Nucleus accumbens (tissue), 56 donors: ENCODE measurements at regions not wholly inside any gene's neighbourhood (a gene's known extent, or its start where the extent isn't known, plus 50 kb on each side); places are given as distances from the start of the nearest gene placed in this dataset.
"Not testable (repeated sequence)": the region's sequence is repeated elsewhere in the genome, so short reads cannot be mapped to it uniquely, and the experiment has no call there.

ENCODE experiments used
- DNase-seq, 56 donors: peaks; one replicate each; lab custom pipeline; 2025; lab: John Stamatoyannopoulos, UW

DNA sequence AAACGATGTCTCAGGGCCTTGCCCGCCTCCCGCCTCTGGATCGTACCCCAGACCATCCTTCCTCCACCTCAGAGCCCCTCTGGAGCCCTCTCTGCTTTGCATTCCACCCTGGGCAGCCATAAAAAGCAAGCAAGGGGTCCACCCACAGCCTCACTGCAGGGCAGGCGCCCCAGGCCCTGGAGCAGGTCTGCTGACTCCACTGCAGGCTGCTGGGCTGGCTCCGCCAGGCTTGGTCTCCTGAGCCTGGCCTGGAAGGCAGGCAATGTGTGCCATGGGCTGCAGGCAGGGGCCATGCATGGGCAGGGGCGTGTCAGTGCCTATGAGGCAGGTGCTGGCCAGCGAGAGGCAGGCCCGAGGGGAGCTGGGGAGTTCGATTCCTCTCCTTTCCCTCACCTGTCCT is 186.0 kb downstream of the ANKRD30B start:
- DNase-seq = no peak

DNA sequence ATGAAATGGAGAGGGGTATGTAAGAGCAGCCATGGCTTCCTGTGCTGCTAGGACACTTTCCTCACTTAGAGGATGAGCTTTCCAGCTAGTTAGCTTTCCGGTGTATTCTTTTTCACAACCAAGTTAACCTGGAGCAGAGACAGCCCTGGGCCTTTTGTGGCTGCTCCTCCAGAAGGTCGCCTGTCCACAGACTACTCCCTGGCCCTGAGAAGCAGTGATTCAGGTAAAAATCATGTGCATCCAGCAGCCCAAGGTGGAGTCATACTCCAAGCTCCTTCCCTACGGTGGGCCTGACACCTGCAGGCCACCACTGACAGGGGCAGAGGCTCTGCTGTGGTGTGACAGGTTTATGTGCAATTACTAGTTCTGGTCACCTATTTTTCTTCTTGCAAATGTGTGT is 187.2 kb downstream of the ANKRD30B start:
- no peak for DNase-seq

DNA sequence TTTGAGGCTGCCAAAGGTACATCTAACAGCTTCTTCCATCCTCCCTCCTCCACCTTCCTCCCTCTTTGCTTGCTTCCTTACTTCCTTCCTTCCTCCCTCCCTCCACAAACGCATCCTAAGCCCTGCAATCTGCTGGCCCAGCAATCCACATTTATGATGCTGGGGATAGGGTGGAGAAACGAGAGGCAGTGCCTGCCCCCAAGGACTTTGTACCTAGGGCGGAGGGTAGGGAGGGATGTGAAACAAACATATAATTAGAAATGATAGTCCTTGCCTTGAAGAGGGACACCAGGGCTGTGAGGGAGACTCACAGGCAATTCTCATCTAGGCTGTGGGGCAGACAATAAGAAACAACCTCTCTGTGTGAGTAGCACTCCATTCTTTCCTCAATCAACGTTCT is 188.3 kb downstream of the ANKRD30B start:
- no peak for DNase-seq

DNA sequence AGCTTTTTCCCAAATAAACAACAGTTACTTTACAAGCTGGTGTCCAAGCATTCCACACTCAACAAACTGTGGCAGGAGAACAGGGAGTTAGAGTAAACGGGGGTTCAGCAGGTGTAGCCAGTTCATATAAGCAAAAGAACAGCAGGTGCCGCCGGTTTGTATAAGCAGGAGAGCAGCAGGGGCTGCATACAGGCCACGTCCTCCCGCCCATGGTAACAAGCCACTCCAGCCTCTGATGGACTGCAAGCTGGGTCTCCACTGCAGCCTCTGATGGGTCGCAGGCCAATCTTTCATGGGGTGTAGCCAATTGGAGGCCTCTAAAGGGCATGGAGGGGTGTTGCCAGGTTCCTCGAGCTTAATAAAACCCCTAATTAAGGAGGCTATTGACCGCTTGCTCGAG is 189.3 kb downstream of the ANKRD30B start:
- no peak for DNase-seq

DNA sequence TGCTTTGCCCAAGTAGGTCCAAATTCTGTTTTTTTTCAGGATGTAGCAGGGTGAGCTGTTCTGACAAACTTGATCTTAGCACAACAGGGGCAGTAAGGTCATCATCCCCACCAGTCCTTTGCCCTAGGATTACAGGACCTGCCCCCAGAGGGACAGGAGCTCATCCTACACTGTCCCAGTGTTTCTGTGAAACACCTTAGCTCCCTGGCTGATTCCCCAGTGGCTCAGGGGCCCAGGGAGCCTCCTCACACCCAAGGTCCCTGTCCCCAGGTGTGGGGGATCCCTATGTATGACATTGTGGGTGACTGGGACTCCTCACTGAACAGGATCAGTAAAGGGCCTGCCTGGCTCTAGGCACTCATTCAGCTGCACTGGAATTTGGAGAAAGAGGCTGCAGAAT is 191.2 kb downstream of the ANKRD30B start:
- no peak for DNase-seq

DNA sequence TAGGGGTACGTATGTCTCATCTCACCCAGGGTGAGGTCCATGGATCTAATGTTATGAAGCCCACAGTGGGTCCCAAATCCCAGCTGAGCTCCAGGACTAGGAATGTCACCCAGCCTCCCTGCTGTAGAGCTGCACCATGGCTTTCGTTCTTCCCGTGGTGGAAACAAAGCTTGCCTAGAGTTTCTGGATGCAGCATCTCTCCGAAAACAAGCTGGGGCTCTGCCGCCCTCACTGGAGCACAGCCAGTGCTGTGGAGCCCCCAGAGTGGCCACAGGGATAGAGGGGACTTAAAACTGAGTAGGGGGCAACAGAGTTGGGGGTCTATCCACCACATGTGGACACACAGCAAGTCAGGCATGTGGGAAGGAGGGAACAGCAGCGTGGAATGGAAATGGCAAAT is 192.1 kb downstream of the ANKRD30B start:
- DNase-seq = not testable (repeated sequence)

DNA sequence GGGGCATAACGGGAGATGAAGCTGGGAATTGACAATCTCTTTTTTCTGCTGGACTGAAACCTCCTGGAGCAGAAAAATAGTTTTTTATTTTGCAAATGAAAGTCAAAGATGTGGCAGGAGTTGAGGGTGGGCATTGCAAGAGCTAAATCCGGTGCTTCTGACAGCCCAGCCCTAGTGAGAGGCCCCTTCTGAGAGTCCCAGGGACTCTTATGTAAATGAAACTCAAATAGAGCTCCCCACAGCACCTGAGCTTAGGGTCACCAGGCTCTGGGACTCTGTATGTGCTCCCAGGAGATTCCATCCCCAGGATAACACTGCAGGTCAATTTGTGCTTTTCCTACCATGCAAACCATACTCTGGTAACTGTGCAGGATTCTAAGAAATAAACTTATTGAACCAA is 192.8 kb downstream of the ANKRD30B start:
- no peak for DNase-seq

DNA sequence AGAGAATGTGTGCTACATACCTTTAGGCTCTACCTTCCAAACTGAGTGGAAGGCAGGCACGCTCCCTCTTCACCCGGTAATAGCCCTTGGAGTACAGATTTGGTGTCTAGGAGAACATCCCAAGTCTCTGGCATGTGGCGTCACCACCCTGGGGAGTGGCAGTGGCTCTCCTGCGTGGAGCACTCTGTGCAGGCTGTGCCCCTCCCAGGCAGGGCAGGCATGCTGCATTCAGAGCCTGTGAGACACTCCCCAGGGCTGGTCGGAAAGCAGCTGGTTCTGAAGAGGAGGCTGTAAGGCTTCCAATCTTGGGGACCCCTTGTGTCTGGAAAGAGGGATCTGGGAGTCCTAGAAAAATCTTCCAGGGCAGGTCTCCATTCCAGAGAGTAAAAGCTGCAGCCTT is 193.3 kb downstream of the ANKRD30B start:
- DNase-seq = no peak

DNA sequence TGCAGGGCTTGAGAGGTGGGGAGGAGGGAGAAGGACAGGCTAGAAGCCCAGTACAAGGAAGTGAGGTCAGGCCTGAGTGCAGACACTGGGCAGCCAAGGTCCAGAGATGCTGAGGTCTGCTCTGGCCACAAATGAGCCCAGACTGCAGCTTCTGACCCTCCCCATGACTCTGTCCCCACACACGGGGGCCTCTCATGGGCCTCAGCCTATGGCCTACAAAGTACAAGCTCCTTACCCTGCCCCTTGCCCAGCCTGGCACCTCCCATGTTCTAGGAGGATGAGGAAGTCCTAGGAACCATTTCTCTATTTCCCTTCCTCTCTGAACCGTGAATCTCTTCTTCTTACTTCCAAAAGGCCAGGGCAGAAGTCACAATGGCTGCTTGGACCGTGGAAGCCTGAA is 193.8 kb downstream of the ANKRD30B start:
- DNase-seq = no peak

DNA sequence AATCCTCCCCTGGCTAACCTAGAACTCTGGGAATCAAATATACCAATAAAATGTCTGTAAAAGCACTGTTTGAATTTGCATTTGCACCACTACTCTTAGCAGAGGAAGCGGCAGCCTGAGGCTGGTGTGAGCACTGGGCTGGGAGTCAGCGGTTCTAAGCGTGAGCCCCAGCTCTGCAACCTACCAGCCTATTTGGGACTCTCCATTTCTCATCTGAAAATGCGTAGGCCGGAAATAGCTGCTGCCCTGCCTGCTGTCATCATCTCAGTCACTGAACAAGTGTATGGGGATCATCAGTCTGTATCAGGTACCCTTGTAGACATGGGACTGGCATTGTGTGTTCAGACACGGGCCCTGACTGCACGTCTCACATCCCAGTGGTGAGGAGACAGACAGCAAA is 194.3 kb downstream of the ANKRD30B start:
- DNase-seq = no peak

DNA sequence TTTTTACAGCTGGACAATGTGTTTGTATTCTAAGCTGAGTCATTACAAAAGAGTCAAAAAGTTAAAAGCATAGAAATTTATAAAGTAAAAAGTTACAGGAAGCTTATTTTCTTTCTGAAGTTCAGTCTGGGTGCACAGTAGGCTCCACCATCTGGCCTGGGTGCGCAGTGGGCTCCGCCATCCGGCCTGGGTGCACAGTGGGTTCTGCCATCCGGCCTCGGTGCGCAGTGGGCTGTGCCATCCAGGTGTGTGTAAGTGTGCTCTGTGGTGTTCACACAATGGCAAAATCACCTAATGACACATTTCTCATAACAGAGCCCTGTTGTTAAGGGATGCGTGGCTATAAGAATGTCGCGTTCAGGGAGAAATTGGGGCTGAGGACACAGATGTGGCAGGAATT is 195.5 kb downstream of the ANKRD30B start:
- no peak for DNase-seq

DNA sequence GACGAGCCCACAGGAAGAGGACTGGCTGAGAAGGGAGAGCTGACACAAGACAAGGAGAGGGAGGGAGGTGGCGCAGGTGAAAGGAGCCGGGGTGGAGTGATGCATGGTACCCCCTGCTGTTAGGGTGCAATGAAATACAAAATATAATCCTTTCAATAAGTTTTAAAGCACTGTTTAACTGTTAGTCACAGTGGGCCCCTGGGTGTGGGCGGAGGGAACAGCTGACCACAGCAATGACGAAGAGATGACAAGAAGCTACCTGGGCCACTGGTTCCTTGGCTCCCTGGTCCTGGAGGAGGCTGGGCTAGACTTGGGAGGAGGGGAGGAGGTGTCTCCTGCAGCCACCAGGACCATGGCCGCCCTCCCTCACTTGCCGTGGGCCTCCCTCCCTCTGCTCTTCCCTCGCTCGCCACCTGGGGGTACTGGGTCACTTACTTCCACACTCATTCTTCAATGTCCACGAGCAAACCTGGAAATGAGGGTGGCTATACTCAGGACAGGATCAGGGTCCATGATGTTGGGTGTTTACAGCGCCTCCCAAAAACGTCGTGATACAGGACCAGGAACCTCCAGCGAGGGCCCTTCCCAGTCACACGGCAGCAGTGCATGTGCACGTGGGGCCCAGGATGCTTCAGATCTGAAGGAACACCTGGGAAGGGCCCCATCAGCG is 196.1 kb downstream of the ANKRD30B start:
- DNase-seq = no peak

DNA sequence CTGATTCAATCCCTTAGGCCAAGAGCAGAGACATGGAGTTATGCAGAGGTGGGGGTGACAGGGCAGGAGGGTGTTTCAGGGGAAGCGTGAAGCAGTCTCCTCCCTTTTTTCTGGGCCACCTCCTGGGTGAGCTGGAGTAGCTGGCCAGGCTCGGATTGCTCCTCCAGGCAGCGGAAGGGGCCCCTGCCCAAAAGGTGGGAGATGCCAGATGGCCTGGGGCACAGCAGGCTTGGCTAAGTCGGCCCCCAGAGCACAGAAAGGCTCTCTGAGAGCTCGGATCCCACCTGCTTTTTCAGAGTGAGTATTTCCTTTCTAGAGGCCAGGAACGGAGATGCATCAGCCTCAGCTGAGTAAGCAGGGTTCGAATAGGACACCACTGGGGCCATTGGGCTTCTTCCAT is 196.9 kb downstream of the ANKRD30B start:
- DNase-seq = no peak

DNA sequence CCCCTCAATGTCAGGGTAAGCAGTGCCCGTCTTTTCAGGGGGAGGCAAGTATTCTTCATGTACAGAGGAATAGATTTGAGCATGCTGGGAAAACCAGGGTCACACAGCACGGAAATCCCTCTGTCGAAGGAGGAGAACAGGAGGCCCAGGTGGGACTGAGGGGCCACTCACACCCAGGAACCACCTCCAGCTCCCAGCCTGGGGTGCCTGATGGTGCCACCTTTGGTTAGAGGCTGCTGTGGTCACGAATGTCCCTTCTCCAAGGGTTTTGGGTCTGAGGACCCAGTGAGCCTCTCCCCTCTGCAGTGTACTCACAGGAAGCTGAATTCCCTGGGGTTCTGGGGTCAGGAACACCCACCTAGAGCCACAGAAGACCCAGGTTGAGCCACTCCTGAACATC is 197.3 kb downstream of the ANKRD30B start:
- no peak for DNase-seq

DNA sequence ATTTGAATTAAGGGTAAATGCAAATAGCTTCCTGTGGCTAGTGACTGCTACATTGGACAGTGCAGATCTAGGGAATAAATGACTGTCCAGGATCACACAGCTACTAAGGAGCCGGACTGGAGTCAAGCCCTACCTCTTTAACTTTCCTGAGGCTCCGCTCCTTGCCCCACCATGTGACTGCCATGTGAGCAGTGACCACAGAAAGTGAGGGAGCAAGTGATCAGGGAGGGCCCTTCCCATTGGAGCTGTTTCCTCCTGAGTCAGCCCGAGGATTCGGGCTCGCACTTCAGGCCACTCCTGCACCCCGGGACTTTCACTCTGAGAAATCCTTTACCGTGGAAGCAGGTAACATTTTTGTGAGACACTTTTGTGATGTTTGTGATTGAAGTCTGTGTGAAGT is 198.0 kb downstream of the ANKRD30B start:
- no peak for DNase-seq

DNA sequence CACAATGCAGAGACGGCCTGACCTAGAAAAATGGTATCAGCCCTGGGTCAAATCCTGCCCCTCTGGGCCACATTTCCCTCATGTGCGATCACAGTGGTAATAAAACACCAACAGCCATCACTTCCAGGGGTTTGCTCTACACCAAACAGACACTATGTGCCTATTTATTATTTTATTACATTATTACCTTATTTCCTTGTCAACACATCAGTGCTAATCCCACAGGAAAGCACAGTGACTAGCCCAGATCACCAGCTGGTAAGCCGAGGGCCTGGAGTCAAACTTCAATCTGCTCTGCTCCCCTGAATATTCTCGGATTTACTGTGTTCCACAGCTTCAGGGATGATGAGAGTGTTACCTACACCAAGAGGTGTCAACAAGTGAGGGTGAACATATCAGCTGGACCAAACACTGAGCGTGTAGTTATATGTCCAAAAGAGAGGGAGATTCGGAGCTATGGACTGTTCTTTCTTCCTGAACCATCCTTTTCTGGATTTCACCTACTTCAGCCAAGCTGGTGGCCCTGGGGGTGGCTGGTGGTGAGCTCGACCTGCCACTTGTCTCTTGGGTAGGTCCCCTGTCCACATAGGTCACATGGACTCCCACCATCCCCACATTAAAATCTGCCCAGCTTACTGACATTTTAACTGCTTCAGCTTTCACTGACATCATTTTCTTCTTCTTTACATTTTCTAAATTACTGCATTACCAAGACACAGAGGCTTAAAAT is 198.9 kb downstream of the ANKRD30B start:
- not testable (repeated sequence) for DNase-seq

DNA sequence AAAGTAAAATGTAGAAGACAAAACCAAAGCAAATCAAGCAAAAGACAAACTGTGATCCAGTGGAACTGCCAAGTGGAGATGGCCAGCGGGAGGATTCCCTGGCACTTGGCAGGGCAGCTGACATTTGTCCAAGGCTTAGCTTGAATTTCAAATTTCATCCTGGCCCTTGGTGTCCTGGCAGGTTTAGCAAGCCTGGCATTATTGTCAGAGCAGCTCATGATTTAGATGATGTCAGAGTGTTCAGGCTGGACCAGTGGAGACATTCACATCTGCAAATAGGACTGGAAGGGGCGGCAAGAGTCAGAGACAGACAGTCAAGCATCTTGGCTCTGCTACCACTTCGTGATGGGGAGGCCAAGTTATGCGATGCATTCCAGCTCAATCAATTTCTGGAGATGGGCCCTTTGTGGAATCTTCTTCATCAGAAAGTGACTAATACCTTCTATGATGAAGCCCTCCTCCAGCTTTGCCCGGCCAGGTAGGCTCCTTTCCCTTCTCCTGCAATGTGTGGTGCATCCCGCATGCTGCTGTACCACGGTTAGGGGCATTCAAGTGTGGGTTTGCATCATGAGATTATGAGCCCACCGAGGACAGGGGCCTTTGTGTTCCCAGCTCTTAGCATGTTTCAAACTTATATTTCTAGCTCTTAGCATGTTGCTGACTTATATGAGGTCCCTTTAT is 199.7 kb downstream of the ANKRD30B start:
- DNase-seq = no peak

DNA sequence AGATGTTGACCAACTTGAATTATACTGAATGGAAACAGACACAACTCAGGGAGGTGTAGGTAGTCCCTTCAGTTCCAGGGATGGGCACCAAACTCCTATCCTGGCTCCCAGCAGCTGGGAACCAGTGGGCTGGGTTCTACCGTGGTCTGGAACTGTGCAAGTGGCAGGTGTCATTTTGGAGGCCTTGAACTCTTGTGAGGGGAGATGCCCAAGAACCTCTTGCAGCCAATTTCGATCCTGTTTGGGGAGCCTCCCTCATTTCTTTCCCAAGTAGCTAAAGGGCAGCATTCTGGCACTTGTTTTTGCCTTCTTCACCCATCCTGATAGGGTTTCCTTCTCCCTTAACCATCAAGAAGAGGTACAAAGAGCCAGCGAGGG is 200.2 kb downstream of the ANKRD30B start:
- DNase-seq = no peak

DNA sequence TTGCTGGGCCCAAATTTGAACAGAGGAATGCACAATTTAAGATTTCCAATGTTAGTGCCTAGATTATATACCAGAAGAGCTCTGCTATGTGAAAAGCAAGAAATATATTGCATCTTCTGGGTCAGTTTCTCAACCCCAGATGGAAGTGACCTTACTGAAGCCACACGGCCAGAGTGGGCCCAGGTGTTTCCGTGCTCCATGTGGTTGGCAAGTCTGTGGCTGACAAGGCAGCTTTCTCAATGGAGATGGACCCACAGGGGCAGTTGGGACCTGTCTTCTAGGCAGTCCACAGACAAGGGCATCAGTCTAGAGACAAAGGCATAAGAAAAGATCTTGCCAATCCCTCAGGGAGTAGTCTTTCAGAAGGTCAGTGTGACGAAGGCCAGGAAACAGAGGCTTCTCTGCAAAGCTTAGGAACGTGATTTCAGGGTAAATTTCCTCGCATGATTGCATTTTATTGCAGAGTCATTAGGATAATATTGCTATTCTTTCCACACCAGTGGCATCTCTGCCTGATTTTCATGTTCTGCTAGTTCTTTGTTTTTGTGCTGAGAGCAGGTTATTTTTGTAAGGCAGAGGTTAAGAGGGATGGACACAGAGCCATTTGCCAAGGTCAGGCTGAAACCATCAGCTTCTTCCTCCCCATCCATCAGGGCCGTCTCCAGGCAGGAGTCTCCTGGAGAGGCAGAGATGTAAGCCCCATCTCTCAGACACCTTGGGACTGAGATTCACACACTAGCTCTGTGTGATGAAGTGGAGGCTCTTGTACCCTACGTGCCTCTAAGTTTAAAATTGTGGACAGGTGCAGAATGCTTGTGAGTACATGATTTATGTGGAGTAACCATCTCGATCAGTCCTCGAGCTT is 202.1 kb downstream of the ANKRD30B start:
- no peak for DNase-seq

DNA sequence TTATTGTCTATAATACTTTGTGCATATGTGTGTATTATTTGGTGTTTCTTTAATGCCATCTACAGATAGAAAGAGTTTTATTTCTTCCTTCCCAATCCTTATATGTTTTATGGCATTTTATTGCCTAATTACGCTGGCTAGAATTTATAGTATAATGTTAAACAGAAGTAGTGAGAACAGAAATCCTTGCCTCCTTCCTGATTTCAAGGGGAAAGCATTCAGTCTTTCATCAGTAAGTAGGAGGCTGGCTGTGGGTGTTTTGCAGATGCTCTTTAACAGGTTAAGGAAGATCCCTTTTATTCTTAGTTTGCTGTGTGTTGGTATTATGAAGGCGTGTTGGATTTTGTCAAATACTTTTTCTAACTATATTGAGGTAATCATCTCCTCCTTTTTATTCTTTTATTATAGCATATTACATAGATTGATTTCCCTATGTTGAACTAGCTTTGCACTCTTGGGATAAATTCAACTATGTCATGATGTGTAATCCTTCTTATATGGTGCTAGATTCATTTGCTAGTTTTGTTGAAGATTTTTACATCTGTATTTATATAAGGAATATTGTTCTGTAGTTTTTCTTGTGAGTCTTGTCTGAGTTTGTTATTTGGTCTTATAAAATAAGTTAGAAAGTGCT is 204.6 kb downstream of the ANKRD30B start:
- DNase-seq = peak in 4 of 56 donors; percentile 14 to 47 (median 16)
